ENCODE measurements at regions not wholly inside any gene's neighbourhood (a gene's known extent, or its start where the extent isn't known, plus 50 kb on each side); places are given as distances from the start of the nearest gene placed in this dataset.
"Not testable (repeated sequence)": the region's sequence is repeated elsewhere in the genome, so short reads cannot be mapped to it uniquely, and the experiment has no call there.

- 88 to 90% methylated on average over 1 of the region's 1 CpG for whole genome bisulfite sequencing, 2 donors
- intact Hi-C loops (cut with DNase I; ENCODE audit: low total_unique reads); DNase-seq (ENCODE audit: low spot score in 2 of 2); H3K4me3 ChIP-seq (ENCODE audit: low read depth, poor library complexity, severe bottlenecking): not testable (repeated sequence)
These were observed 50.6 kb upstream of the GRHL3 start for GRCh38 chr1:24268555-24268954.

GRCh38 chr1:24266998-24267397 lies 52.2 kb upstream of the GRHL3 start:
- 59 to 77% methylated on average over 3 of the region's 3 CpGs for WGBS, 2 donors
- intact Hi-C loops (cut with DNase I; ENCODE audit: low total_unique reads), result no loop called here
- DNase-seq (ENCODE audit: low spot score in 2 of 2), result peak in 1 of 2 donors; percentile 10
- TF ChIP-seq POLR2A (IDR thresholded peaks at IDR 0.05), result no peak
- TF ChIP-seq CTCF (IDR thresholded peaks at IDR 0.05), result no peak
- H3K4me3 ChIP-seq (ENCODE audit: low read depth, poor library complexity, severe bottlenecking), result no peak overlapping the region

GRCh38 chr1:24266398-24266941 lies 52.7 kb upstream of the GRHL3 start:
- 50 to 54% methylated on average over 9 of the region's 9 CpGs for WGBS, 2 donors
- DNase-seq (ENCODE audit: low spot score in 2 of 2), result peak in 1 of 2 donors; percentile 76
- H3K4me3 ChIP-seq (ENCODE audit: low read depth, poor library complexity, severe bottlenecking), result no peak overlapping the region
- no peak for TF ChIP-seq POLR2A (IDR thresholded peaks at IDR 0.05)
- no peak for TF ChIP-seq CTCF (IDR thresholded peaks at IDR 0.05)
- intact Hi-C loops (cut with DNase I; ENCODE audit: low total_unique reads), result no loop called here

GRCh38 chr1:24263746-24264145 lies 55.4 kb upstream of the GRHL3 start:
- WGBS, 2 donors, result 79 to 82% methylated on average over 1 of the region's 1 CpG
- H3K4me3 ChIP-seq (ENCODE audit: low read depth, poor library complexity, severe bottlenecking), result no peak overlapping the region
- intact Hi-C loops (cut with DNase I; ENCODE audit: low total_unique reads), result no loop called here
- no peak for DNase-seq (ENCODE audit: low spot score in 2 of 2)
- no peak for TF ChIP-seq CTCF (IDR thresholded peaks at IDR 0.05)
- no peak for TF ChIP-seq POLR2A (IDR thresholded peaks at IDR 0.05)

GRCh38 chr1:24263211-24263610 lies 55.9 kb upstream of the GRHL3 start:
- TF ChIP-seq CTCF (IDR thresholded peaks at IDR 0.05) (no peak), POLR2A (IDR thresholded peaks at IDR 0.05) (no peak)
- no peak overlapping the region for H3K4me3 ChIP-seq (ENCODE audit: low read depth, poor library complexity, severe bottlenecking)
- WGBS, 2 donors, result 88% methylated on average over 4 of the region's 4 CpGs
- intact Hi-C loops (cut with DNase I; ENCODE audit: low total_unique reads), result no loop called here
- DNase-seq (ENCODE audit: low spot score in 2 of 2), result no peak

- intact Hi-C loops (cut with DNase I; ENCODE audit: low total_unique reads), result no loop called here
- 78 to 80% methylated on average over 5 of the region's 5 CpGs for WGBS, 2 donors
- no peak for TF ChIP-seq POLR2A (IDR thresholded peaks at IDR 0.05)
- no peak for TF ChIP-seq CTCF (IDR thresholded peaks at IDR 0.05)
These were observed 57.2 kb upstream of the GRHL3 start for GRCh38 chr1:24261977-24262376.

More at GRCh38 chr1:24261977-24262376, 57.2 kb upstream of the GRHL3 start:
- peak in 1 of 2 donors; percentile 31 for DNase-seq (ENCODE audit: low spot score in 2 of 2)
- H3K4me3 ChIP-seq (ENCODE audit: low read depth, poor library complexity, severe bottlenecking), result no peak overlapping the region
